ENCODE measurements at regions not wholly inside any gene's neighbourhood (a gene's known extent, or its start where the extent isn't known, plus 50 kb on each side); places are given as distances from the start of the nearest gene placed in this dataset.

GRCh38 chr18:38459131-38459994 lies 893.8 kb upstream of the CELF4 start:
- DNase-seq (ENCODE audit: low read depth, low spot score) (no peak), ATAC-seq (peak; percentile 52), FAIRE-seq (no peak)
- no TSS peak for BruUV-seq (replicated peaks)
- Histone ChIP-seq H3K36me3 (ENCODE audit: control insufficient read depth in 2 of 2, insufficient read depth in 2 of 2, low read length in 1 of 2) (no peaks in the 10 kb centered on the region), H3K4me2 (ENCODE audit: control insufficient read depth, insufficient read depth) (no peak overlapping the region), H3K9ac (ENCODE audit: control insufficient read depth, insufficient read depth, low read length) (no peak overlapping the region), H2AFZ (ENCODE audit: control insufficient read depth, low read depth, low read length) (no peak overlapping the region), H3K4me1 (ENCODE audit: control insufficient read depth, insufficient read depth, low read length) (no peaks in the 10 kb centered on the region), H3K27ac (ENCODE audit: control insufficient read depth, insufficient read depth) (no peak overlapping the region), H3K79me2 (ENCODE audit: control insufficient read depth, insufficient read depth, low read length) (no peaks in the 10 kb centered on the region), H3K27me3 (replicated peaks in 1 of 2; ENCODE audit: control insufficient read depth in 2 of 2, insufficient read depth in 2 of 2, low read length in 1 of 2) (no peaks in the 10 kb centered on the region), H3K4me3 (no peak overlapping the region), H3K9me3 (replicated peaks; ENCODE audit: control insufficient read depth, insufficient read depth, low read length) (no peaks in the 10 kb centered on the region), H4K20me1 (ENCODE audit: control insufficient read depth, insufficient read depth) (no peaks in the 10 kb centered on the region)
- in situ Hi-C loops (cut with MboI) (no loop called here), intact Hi-C loops (cut with micrococcal nuclease; ENCODE audit: unreplicated experiment) (no loop called here)
- POLR2A ChIA-PET = no interaction called here
- CTCF ChIA-PET = no interaction called here
- SMC1A ChIA-PET (ENCODE audit: uncharacterized antibody, unreplicated experiment) = no interaction called here
- TF ChIP-seq SRF (IDR thresholded peaks at IDR 0.05; ENCODE audit: low read depth in 2 of 2, low read length in 2 of 2) = no peak
- TF ChIP-seq MTA3 (IDR thresholded peaks at IDR 0.05; ENCODE audit: borderline replicate concordance, low read length) = no peak
- TF ChIP-seq RUNX3 (IDR thresholded peaks at IDR 0.05; ENCODE audit: low read length) = peak; percentile 43
- TF ChIP-seq IRF5 (IDR thresholded peaks at IDR 0.05; ENCODE audit: borderline replicate concordance) = no peak
- no peak for TF ChIP-seq MAX (IDR thresholded peaks at IDR 0.05; ENCODE audit: low read depth, low read length)
- RAD21 ChIA-PET (ENCODE audit: unreplicated experiment) = no interaction called here
- 24% methylated on average over 14 of the region's 14 CpGs for WGBS (ENCODE audit: insufficient coverage, insufficient replicate concordance, low lambda C conversion rate, missing lambda C conversion rate)

GRCh38 chr18:38458698-38459097 lies 893.1 kb upstream of the CELF4 start:
- POLR2A ChIA-PET = no interaction called here
- intact Hi-C loops (cut with micrococcal nuclease; ENCODE audit: unreplicated experiment) = no loop called here
- ATAC-seq = no peak
- Histone ChIP-seq H4K20me1 (ENCODE audit: control insufficient read depth, insufficient read depth) (no peaks in the 10 kb centered on the region), H3K9me3 (replicated peaks; ENCODE audit: control insufficient read depth, insufficient read depth, low read length) (no peaks in the 10 kb centered on the region), H3K27ac (ENCODE audit: control insufficient read depth, insufficient read depth) (no peak overlapping the region), H3K4me1 (ENCODE audit: control insufficient read depth, insufficient read depth, low read length) (no peaks in the 10 kb centered on the region), H3K4me3 (no peak overlapping the region), H3K4me2 (ENCODE audit: control insufficient read depth, insufficient read depth) (no peak overlapping the region), H3K36me3 (ENCODE audit: control insufficient read depth in 2 of 2, insufficient read depth in 2 of 2, low read length in 1 of 2) (no peaks in the 10 kb centered on the region), H3K79me2 (ENCODE audit: control insufficient read depth, insufficient read depth, low read length) (no peaks in the 10 kb centered on the region), H3K27me3 (replicated peaks in 1 of 2; ENCODE audit: control insufficient read depth in 2 of 2, insufficient read depth in 2 of 2, low read length in 1 of 2) (no peaks in the 10 kb centered on the region), H2AFZ (ENCODE audit: control insufficient read depth, low read depth, low read length) (no peak overlapping the region), H3K9ac (ENCODE audit: control insufficient read depth, insufficient read depth, low read length) (no peak overlapping the region)
- no peak for DNase-seq (ENCODE audit: low read depth, low spot score)
- in situ Hi-C loops (cut with MboI) = no loop called here
- SMC1A ChIA-PET (ENCODE audit: uncharacterized antibody, unreplicated experiment) = no interaction called here
- RAD21 ChIA-PET (ENCODE audit: unreplicated experiment) = no interaction called here
- no peak for FAIRE-seq
- BruUV-seq (replicated peaks) = no TSS peak
- CTCF ChIA-PET = no interaction called here
- 0% methylated on average over 3 of the region's 3 CpGs for WGBS (ENCODE audit: insufficient coverage, insufficient replicate concordance, low lambda C conversion rate, missing lambda C conversion rate)
- TF ChIP-seq TAF1 (IDR thresholded peaks at IDR 0.05; ENCODE audit: borderline replicate concordance, low read depth, low read length) = no peak
- no peak for TF ChIP-seq ZNF622 (IDR thresholded peaks at IDR 0.05)
- TF ChIP-seq RUNX3 (IDR thresholded peaks at IDR 0.05; ENCODE audit: low read length) = no peak
- TF ChIP-seq RAD51 (IDR thresholded peaks at IDR 0.05) = no peak
- no peak for TF ChIP-seq BMI1 (IDR thresholded peaks at IDR 0.05; ENCODE audit: borderline replicate concordance)
- no peak for TF ChIP-seq NR2F1 (conservative IDR thresholded peaks at IDR 0.05)
- TF ChIP-seq YY1 (IDR thresholded peaks at IDR 0.05; ENCODE audit: low read depth, low read length) = no peak
- TF ChIP-seq FOXM1 (IDR thresholded peaks at IDR 0.05; ENCODE audit: low read depth, low read length) = no peak
- TF ChIP-seq MTA3 (IDR thresholded peaks at IDR 0.05; ENCODE audit: borderline replicate concordance, low read length) = no peak
- no peak for TF ChIP-seq MTA2 (IDR thresholded peaks at IDR 0.05; ENCODE audit: low read depth)
- TF ChIP-seq BCLAF1 (IDR thresholded peaks at IDR 0.05) = no peak

All from GM12878 (cell line).